Adrenal gland (tissue), 9 donors: ENCODE measurements at regions not wholly inside any gene's neighbourhood (a gene's known extent, or its start where the extent isn't known, plus 50 kb on each side); places are given as distances from the start of the nearest gene placed in this dataset.

Experiments used
- DNase-seq, 7 donors: peaks; one replicate each; pipeline ENCODE4 v3.0.0-alpha.2; 2019 to 2020
- H3K27ac ChIP-seq, 5 donors: fragments of 200-600 bp; sonication (generic) in 4 of 5; 1 replicate in 3 of 5; 2 replicates in 2 of 5; pipeline versions ENCODE4 v1.5.1 to v1.8.0; 2016 to 2020; ENCODE audit warnings: mild to moderate bottlenecking in 1 of 5
- H3K27me3 ChIP-seq: fragments of 200-600 bp; 2 replicates; pipeline ENCODE4 v1.8.0; 2021
- H3K36me3 ChIP-seq, 2 donors: fragments of 200-600 bp; replicated peaks in 1 of 2; 1 replicate in 1 of 2; 2 replicates in 1 of 2; pipeline versions ENCODE4 v1.5.1 to v1.8.0; 2018 to 2022
- H3K4me1 ChIP-seq, 2 donors: fragments of 200-600 bp; replicated peaks in 1 of 2; 1 replicate in 1 of 2; 2 replicates in 1 of 2; pipeline versions ENCODE4 v1.5.1 to v1.8.0; 2018 to 2021
- H3K4me3 ChIP-seq, 4 donors: fragments of 200-600 bp; sonication (generic) in 3 of 4; one replicate each; pipeline ENCODE4 v1.5.1; 2016 to 2018
- H3K9me3 ChIP-seq, 3 donors: fragments of 200-600 bp; sonication (generic) in 1 of 3; replicated peaks in 1 of 3; 1 replicate in 2 of 3; 2 replicates in 1 of 3; pipeline versions ENCODE4 v1.5.1 to v1.8.0; 2016 to 2021
- CTCF ChIP-seq, 6 experiments: fragments of 450-650 bp in 4 of 6; fragments of 200-600 bp in 2 of 6; sonication (generic) in 1 of 6; IDR thresholded peaks; 1 replicate in 5 of 6; 2 replicates in 1 of 6; pipeline versions ENCODE4 v1.5.1 to v1.8.0; 2016 to 2021; ENCODE audit warnings: antibody characterized with exemption in 6 of 6, mild to moderate bottlenecking in 2 of 6, moderate library complexity in 1 of 6
- POLR2A ChIP-seq, 2 donors: fragments of 450-650 bp; IDR thresholded peaks; one replicate each; pipeline ENCODE4 v1.6.1; 2017; ENCODE audit warnings: antibody characterized with exemption in 2 of 2, mild to moderate bottlenecking in 2 of 2, moderate library complexity in 1 of 2
- WGBS, 4 donors: extraction: QIAGEN DNeasy Blood & Tissue Kit in 2 of 4; methylation state at CpG; one replicate each; pipeline versions ENCODE4 v1.1.5 to v1.1.7; 2013 to 2017; 5-methylcytosine and 5-hydroxymethylcytosine counted together
- intact Hi-C, 2 donors: fragments of 100-400 bp; cut with DNase I; formaldehyde crosslinking; loops; one replicate each; pipeline versions ENCODE4 v1.14.1 to v1.15.0; 2022 to 2023
- donor health status: healthy with polysubstance abuse.
- donor health status: Bipolar disorder and iron deficiency.
- donor health status: DM: yes; HTN: yes; CAD: no.
- donor health status: DM: no; HTN: no; CAD: no.
- donor health status: DM: no; HTN: no; CAD: no.

GRCh38 chr4:150002561-150002960 is 75.7 kb upstream of the DCLK2 start:
- no peaks in the 10 kb centered on the region for H3K27me3 ChIP-seq
- DNase-seq, result no peak
- H3K4me1 ChIP-seq, result peaks cover 0 to 7% of the 10 kb centered on the region in 2 donors
- no peaks in the 10 kb centered on the region for H3K9me3 ChIP-seq
- no peaks in the 10 kb centered on the region for H3K36me3 ChIP-seq
- H3K4me3 ChIP-seq, result no peak overlapping the region
- intact Hi-C loops, result loop anchor here (10.0 kb wide), 2 partner anchors 212 to 242 kb away; no protein-coding TSS in a partner anchor
- H3K27ac ChIP-seq, result no peak overlapping the region
- no peak for TF ChIP-seq POLR2A (IDR thresholded peaks at IDR 0.05)
- no peak for TF ChIP-seq CTCF (IDR thresholded peaks at IDR 0.05)

DNA sequence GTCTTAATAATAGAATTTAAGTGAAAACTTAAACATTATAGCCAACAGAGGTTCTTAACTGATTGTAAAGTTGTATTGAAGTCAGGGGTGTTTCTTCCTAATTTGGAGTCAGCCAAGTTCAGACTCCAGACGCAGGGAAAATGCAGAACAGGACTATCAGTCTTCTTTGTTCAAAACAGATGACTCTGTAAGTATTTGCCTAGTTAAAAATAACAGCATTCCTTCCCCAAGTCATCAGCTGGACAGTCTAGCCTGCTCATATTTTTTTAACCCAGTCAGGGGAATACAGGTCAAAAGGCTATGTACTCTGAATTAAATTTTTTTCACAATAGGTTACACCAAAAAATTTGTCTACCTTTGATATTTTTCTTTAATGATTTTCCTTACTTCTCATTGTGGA is 73.8 kb upstream of the DCLK2 start:
- H3K9me3 ChIP-seq, result no peaks in the 10 kb centered on the region
- no peak overlapping the region for H3K4me3 ChIP-seq
- H3K36me3 ChIP-seq, result no peaks in the 10 kb centered on the region
- 34 to 64% (median 43%) methylated on average over 1 of the region's 1 CpG for WGBS, 4 donors
- no peak for DNase-seq
- H3K27ac ChIP-seq, result no peak overlapping the region
- H3K4me1 ChIP-seq, result peaks cover 0 to 7% of the 10 kb centered on the region in 2 donors
- H3K27me3 ChIP-seq, result no peaks in the 10 kb centered on the region
- intact Hi-C loops, result loop anchor here (10.0 kb wide), 2 partner anchors 210 to 240 kb away; no protein-coding TSS in a partner anchor
- TF ChIP-seq POLR2A (IDR thresholded peaks at IDR 0.05), result no peak
- TF ChIP-seq CTCF (IDR thresholded peaks at IDR 0.05), result no peak

DNA sequence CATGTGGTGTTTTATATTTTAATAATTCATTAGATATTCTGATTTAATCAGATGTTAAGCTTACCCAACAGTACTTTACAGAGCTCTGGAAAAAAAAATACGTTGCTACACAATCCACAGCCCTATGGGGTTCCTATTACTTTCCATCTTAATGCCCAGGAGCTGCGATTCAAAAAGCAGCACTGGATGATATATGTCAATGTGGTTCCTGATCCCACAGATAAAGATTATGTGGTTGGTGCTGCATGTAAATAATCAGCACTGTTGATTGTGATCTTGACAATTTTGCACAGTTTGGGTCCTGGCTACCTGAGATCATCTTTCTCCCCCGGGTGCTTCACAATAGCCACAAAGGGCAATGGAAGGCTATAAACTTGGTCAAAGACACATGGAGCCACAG is 72.7 kb upstream of the DCLK2 start:
- Histone ChIP-seq H3K4me1 (peaks cover 0 to 4% of the 10 kb centered on the region in 2 donors), H3K36me3 (no peaks in the 10 kb centered on the region), H3K9me3 (no peaks in the 10 kb centered on the region), H3K4me3 (no peak overlapping the region), H3K27ac (no peak overlapping the region), H3K27me3 (no peaks in the 10 kb centered on the region)
- 64 to 76% (median 72%) methylated on average over 3 of the region's 3 CpGs for WGBS, 4 donors
- intact Hi-C loops, result loop anchor here (10.0 kb wide), 2 partner anchors 209 to 239 kb away; no protein-coding TSS in a partner anchor
- no peak for TF ChIP-seq POLR2A (IDR thresholded peaks at IDR 0.05)
- no peak for TF ChIP-seq CTCF (IDR thresholded peaks at IDR 0.05)
- DNase-seq, result no peak

DNA sequence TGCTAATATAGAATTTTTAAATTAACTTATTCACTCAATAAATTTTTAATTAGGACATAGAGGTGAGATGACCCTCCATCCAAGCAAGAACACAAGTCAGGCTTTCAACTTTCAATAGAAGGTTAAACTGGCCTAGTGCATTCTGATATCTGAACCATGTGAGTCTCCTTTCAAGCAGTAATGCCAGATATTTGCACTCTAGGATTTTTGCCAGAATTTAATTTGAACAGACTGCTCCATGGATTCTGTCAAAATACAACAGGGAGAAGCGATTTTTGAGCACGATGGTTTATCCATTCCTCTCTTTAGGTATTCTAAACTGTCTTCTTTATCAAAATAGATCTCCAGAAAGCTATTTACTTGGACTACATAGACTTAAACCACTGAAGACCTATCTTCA is 72.0 kb upstream of the DCLK2 start:
- intact Hi-C loops, result loop anchor here (10.0 kb wide), 2 partner anchors 209 to 239 kb away; no protein-coding TSS in a partner anchor
- Histone ChIP-seq H3K36me3 (no peaks in the 10 kb centered on the region), H3K27ac (no peak overlapping the region), H3K27me3 (no peaks in the 10 kb centered on the region), H3K4me3 (no peak overlapping the region), H3K9me3 (no peaks in the 10 kb centered on the region), H3K4me1 (peaks cover 0 to 4% of the 10 kb centered on the region in 2 donors)
- WGBS, 4 donors, result 65 to 78% (median 69%) methylated on average over 2 of the region's 2 CpGs
- DNase-seq, result no peak
- TF ChIP-seq CTCF (IDR thresholded peaks at IDR 0.05) (no peak), POLR2A (IDR thresholded peaks at IDR 0.05) (no peak)
